Caco-2 (cell line): ENCODE measurements at regions not wholly inside any gene's neighbourhood (a gene's known extent, or its start where the extent isn't known, plus 50 kb on each side); places are given as distances from the start of the nearest gene placed in this dataset.
A peak's percentile ranks its signal among the peaks of the same experiment; 100 is the strongest.
"Not testable (repeated sequence)": the region's sequence is repeated elsewhere in the genome, so short reads cannot be mapped to it uniquely, and the experiment has no call there.

Experiments used
- BruUV-seq: library from RNA; stranded (reverse); fragments of 400-500 nt; replicated peaks from 2 replicates; lab custom pipeline; 2021; lab: Mats Ljungman, UMichigan
- CTCF ChIA-PET: fragments of 300-600 bp; sonication (Branson Sonifier 250); formaldehyde crosslinking; loops from one replicate; lab custom pipeline; 2022; ENCODE audit warnings: antibody characterized with exemption; lab: Charles Lee
- POLR2A ChIA-PET: fragments of 300-600 bp; sonication (Branson Sonifier 250); formaldehyde crosslinking; loops from one replicate; lab custom pipeline; 2022; ENCODE audit warnings: antibody characterized with exemption; lab: Charles Lee
- DNase-seq, 2 experiments: peaks; one replicate each; pipeline versions ENCODE4 v3.0.0 to v3.0.0-alpha.2; 2020 to 2022
- H3K27me3 ChIP-seq: replicated peaks from 2 replicates; pipeline ENCODE4 v1.6.0; 2011; ENCODE audit warnings: low read length; ENCODE audit not compliant: control insufficient read depth, insufficient read depth
- H3K36me3 ChIP-seq: 2 replicates; pipeline ENCODE4 v1.5.1; 2011; ENCODE audit warnings: low read length; ENCODE audit not compliant: control insufficient read depth, insufficient read depth
- H3K4me1 ChIP-seq: fragments of 250-450 bp; sonication (Bioruptor Pico); 2 replicates; pipeline ENCODE4 v1.5.1; 2020; ENCODE audit warnings: mild to moderate bottlenecking
- H3K4me3 ChIP-seq: 2 replicates; pipeline ENCODE4 v1.5.1; 2011; ENCODE audit warnings: low read depth, mild to moderate bottlenecking, control low read depth, low read length
- H3K9me3 ChIP-seq: fragments of 250-450 bp; sonication (Bioruptor Pico); 2 replicates; pipeline ENCODE4 v1.5.1; 2020; ENCODE audit warnings: mild to moderate bottlenecking, moderate library complexity
- H3K27ac Mint-ChIP-seq: one replicate; pipeline ENCODE4 v1.8.0; 2022; ENCODE audit warnings: mixed read lengths; ENCODE audit not compliant: unreplicated experiment
- H3K27me3 Mint-ChIP-seq: one replicate; pipeline ENCODE4 v1.8.0; 2022; ENCODE audit warnings: mixed read lengths; ENCODE audit not compliant: insufficient read depth, unreplicated experiment
- H3K36me3 Mint-ChIP-seq: one replicate; pipeline ENCODE4 v1.8.0; 2022; ENCODE audit warnings: mild to moderate bottlenecking, mixed read lengths; ENCODE audit not compliant: insufficient read depth, unreplicated experiment
- H3K4me1 Mint-ChIP-seq: one replicate; pipeline ENCODE4 v1.8.0; 2022; ENCODE audit warnings: low read depth, mixed read lengths; ENCODE audit not compliant: unreplicated experiment
- H3K4me3 Mint-ChIP-seq: one replicate; pipeline ENCODE4 v1.8.0; 2022; ENCODE audit warnings: mild to moderate bottlenecking, moderate library complexity, mixed read lengths; ENCODE audit not compliant: unreplicated experiment
- H3K9me3 Mint-ChIP-seq: one replicate; pipeline ENCODE4 v1.8.0; 2022; ENCODE audit warnings: mixed read lengths; ENCODE audit not compliant: unreplicated experiment
- CTCF ChIP-seq, 2 experiments: fragments of 200-600 bp in 1 of 2; IDR thresholded peaks; 1 replicate in 1 of 2; 2 replicates in 1 of 2; pipeline versions ENCODE4 v1.5.1 to v1.8.0; 2011 to 2022; ENCODE audit warnings: antibody characterized with exemption in 1 of 2, control low read depth in 1 of 2, inconsistent platforms in 1 of 2, low read depth in 1 of 2, low read length in 1 of 2, mild to moderate bottlenecking in 1 of 2, moderate library complexity in 1 of 2; ENCODE audit not compliant: insufficient read depth in 1 of 2, severe bottlenecking in 1 of 2, unreplicated experiment in 1 of 2
- intact Hi-C: fragments of 100-400 bp; cut with micrococcal nuclease; formaldehyde crosslinking; loops from one replicate; pipeline ENCODE4 v1.10.0; 2022; ENCODE audit not compliant: unreplicated experiment

GRCh38 chr3:157581956-157582636 lies 78.9 kb upstream of the VEPH1 start:
- H3K4me3 Mint-ChIP-seq, H3K27ac Mint-ChIP-seq, intact Hi-C loops, H3K27me3 ChIP-seq, H3K4me3 ChIP-seq, CTCF ChIA-PET, H3K9me3 ChIP-seq, BruUV-seq, H3K27me3 Mint-ChIP-seq, H3K9me3 Mint-ChIP-seq, H3K4me1 ChIP-seq, H3K36me3 ChIP-seq, H3K36me3 Mint-ChIP-seq, DNase-seq, H3K4me1 Mint-ChIP-seq: not testable (repeated sequence)
- peak in 1 of 2 experiments; percentile 3 for TF ChIP-seq CTCF (IDR thresholded peaks at IDR 0.05; ENCODE audit: insufficient read depth in 1 of 2, low read depth in 1 of 2, low read length in 1 of 2, severe bottlenecking in 1 of 2, unreplicated experiment in 1 of 2)
- POLR2A ChIA-PET: interaction anchor here (0.6 kb wide), 1 partner anchor 462 kb away, joined by 3 read pairs; no protein-coding TSS in a partner anchor

- H3K4me1 Mint-ChIP-seq: no peaks in the 10 kb centered on the region
- H3K4me1 ChIP-seq: no peaks in the 10 kb centered on the region
- no peaks in the 10 kb centered on the region for H3K27me3 ChIP-seq
- no peaks in the 10 kb centered on the region for H3K9me3 Mint-ChIP-seq
- no peaks in the 10 kb centered on the region for H3K36me3 ChIP-seq
- H3K36me3 Mint-ChIP-seq: no peaks in the 10 kb centered on the region
- CTCF ChIA-PET: no interaction called here
- no peak overlapping the region for H3K4me3 Mint-ChIP-seq
- POLR2A ChIA-PET: interaction anchor here (0.6 kb wide), 1 partner anchor 461 kb away, joined by 3 read pairs; no protein-coding TSS in a partner anchor
- no TSS peak for BruUV-seq
- H3K27ac Mint-ChIP-seq: no peak overlapping the region
- DNase-seq: no peak
- TF ChIP-seq CTCF (IDR thresholded peaks at IDR 0.05; ENCODE audit: insufficient read depth in 1 of 2, low read depth in 1 of 2, low read length in 1 of 2, severe bottlenecking in 1 of 2, unreplicated experiment in 1 of 2): no peak
- H3K9me3 ChIP-seq: no peaks in the 10 kb centered on the region
- H3K27me3 Mint-ChIP-seq: no peaks in the 10 kb centered on the region
- no peak overlapping the region for H3K4me3 ChIP-seq
- intact Hi-C loops: no loop called here
These were observed 78.2 kb upstream of the VEPH1 start for GRCh38 chr3:157581371-157581770.

GRCh38 chr3:157578181-157578580 lies 75.0 kb upstream of the VEPH1 start:
- Histone ChIP-seq H3K9me3 (no peaks in the 10 kb centered on the region), H3K27me3 (no peaks in the 10 kb centered on the region), H3K4me1 (0 out of 2 replicates have a peak, but pooled peaks cover 3% of the 10 kb centered on the region), H3K4me3 (no peak overlapping the region), H3K36me3 (no peaks in the 10 kb centered on the region)
- ChIA-PET POLR2A (no interaction called here), CTCF (no interaction called here)
- H3K36me3 Mint-ChIP-seq: no peaks in the 10 kb centered on the region
- H3K27ac Mint-ChIP-seq: no peak overlapping the region
- no TSS peak for BruUV-seq
- peaks cover 11% of the 10 kb centered on the region for H3K4me1 Mint-ChIP-seq
- no peaks in the 10 kb centered on the region for H3K27me3 Mint-ChIP-seq
- DNase-seq: no peak
- no peaks in the 10 kb centered on the region for H3K9me3 Mint-ChIP-seq
- intact Hi-C loops: no loop called here
- no peak overlapping the region for H3K4me3 Mint-ChIP-seq
- TF ChIP-seq CTCF (IDR thresholded peaks at IDR 0.05; ENCODE audit: insufficient read depth in 1 of 2, low read depth in 1 of 2, low read length in 1 of 2, severe bottlenecking in 1 of 2, unreplicated experiment in 1 of 2): no peak
